Nephron progenitor cell (in vitro differentiated cells): ENCODE measurements at regions not wholly inside any gene's neighbourhood (a gene's known extent, or its start where the extent isn't known, plus 50 kb on each side); places are given as distances from the start of the nearest gene placed in this dataset.
A peak's percentile ranks its signal among the peaks of the same experiment; 100 is the strongest.

Source experiments
- DNase-seq: peaks from one replicate; pipeline ENCODE4 v3.0.0; 2021
- H3K27ac Mint-ChIP-seq: 2 replicates; pipeline ENCODE4 v1.8.0; 2021; ENCODE audit warnings: mild to moderate bottlenecking, moderate library complexity, mixed read lengths
- H3K27me3 Mint-ChIP-seq: 2 replicates; pipeline ENCODE4 v1.8.0; 2021; ENCODE audit warnings: mild to moderate bottlenecking, low read depth, mixed read lengths; ENCODE audit not compliant: poor library complexity
- H3K36me3 Mint-ChIP-seq: 2 replicates; pipeline ENCODE4 v1.8.0; 2021; ENCODE audit warnings: low read depth, mixed read lengths
- H3K4me1 Mint-ChIP-seq: 2 replicates; pipeline ENCODE4 v1.8.0; 2021; ENCODE audit warnings: mixed read lengths
- H3K4me3 Mint-ChIP-seq: 2 replicates; pipeline ENCODE4 v1.8.0; 2021; ENCODE audit warnings: mild to moderate bottlenecking, moderate library complexity, mixed read lengths
- H3K9me3 Mint-ChIP-seq: 2 replicates; pipeline ENCODE4 v1.8.0; 2021; ENCODE audit warnings: mild to moderate bottlenecking, moderate library complexity, mixed read lengths
- TF ChIP-seq, protein P1 (sequence below): fragments of 200-600 bp; sonication (generic); IDR thresholded peaks from 2 replicates; pipeline ENCODE4 v1.5.0; 2021; ENCODE audit warnings: antibody characterized with exemption

DNA sequence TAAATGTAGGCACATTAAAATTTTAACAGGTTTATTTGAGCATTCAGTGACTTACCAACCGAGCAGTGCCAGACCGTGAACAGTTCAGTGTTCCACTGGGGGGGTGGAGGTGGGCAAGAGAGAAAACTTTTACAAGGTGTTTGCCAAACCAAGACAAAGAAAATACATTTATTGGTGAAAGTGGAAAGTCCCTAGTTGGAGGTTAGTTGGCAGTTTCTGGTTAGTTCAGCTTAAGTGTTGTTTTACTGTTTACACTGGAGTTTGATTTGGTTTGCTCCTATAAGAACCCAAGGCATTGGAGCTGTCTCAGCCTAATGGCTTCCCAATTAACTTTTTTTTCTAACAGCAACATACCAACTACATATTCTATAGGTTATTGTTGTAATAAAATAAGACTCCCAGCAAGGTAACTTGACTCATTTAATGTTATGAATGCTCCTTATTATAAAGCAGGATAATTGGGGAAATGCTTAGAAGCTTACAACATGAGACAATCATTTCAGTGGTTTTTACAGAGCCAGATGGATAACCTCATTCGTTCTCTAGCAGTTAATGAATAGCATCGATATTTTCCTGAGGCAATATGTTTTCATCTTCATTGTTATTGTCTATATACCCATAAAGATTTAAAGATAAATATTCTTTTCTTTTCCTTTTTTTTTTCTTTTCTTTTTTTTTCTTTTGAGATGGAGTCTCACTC is 115.8 kb downstream of the ETNK1 start:
- Mint-ChIP-seq H3K36me3 (no peaks in the 10 kb centered on the region), H3K9me3 (no peaks in the 10 kb centered on the region), H3K27me3 (no peaks in the 10 kb centered on the region), H3K27ac (no peak overlapping the region), H3K4me3 (no peak overlapping the region), H3K4me1 (no peaks in the 10 kb centered on the region)
- TF ChIP-seq, protein P1, sequence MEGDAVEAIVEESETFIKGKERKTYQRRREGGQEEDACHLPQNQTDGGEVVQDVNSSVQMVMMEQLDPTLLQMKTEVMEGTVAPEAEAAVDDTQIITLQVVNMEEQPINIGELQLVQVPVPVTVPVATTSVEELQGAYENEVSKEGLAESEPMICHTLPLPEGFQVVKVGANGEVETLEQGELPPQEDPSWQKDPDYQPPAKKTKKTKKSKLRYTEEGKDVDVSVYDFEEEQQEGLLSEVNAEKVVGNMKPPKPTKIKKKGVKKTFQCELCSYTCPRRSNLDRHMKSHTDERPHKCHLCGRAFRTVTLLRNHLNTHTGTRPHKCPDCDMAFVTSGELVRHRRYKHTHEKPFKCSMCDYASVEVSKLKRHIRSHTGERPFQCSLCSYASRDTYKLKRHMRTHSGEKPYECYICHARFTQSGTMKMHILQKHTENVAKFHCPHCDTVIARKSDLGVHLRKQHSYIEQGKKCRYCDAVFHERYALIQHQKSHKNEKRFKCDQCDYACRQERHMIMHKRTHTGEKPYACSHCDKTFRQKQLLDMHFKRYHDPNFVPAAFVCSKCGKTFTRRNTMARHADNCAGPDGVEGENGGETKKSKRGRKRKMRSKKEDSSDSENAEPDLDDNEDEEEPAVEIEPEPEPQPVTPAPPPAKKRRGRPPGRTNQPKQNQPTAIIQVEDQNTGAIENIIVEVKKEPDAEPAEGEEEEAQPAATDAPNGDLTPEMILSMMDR = no peak
- no peak for DNase-seq

DNA sequence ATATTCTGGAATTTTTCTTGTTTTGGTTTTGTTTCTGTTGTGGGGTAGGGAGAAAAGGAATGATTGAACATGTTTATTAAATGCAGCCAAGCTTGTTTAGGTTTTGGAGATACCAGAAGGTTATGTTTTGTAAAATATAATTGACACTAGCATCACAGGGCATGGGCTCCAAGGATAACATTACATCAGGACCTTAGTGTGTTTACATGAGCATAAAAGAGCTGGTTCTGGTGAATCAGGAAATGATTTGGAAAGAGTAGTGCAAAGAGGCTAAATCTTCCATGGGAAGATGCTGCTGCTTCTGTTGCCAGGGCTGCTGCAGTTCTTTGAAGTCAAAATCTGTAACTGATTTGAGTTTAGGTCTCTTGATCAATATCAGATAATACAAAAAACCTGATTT is 118.7 kb downstream of the ETNK1 start:
- Mint-ChIP-seq H3K9me3 (no peaks in the 10 kb centered on the region), H3K4me3 (no peak overlapping the region), H3K36me3 (no peaks in the 10 kb centered on the region), H3K27me3 (no peaks in the 10 kb centered on the region), H3K4me1 (no peaks in the 10 kb centered on the region), H3K27ac (peak overlapping the region; percentile 21)
- DNase-seq = no peak
- TF ChIP-seq, protein P1 = no peak

DNA sequence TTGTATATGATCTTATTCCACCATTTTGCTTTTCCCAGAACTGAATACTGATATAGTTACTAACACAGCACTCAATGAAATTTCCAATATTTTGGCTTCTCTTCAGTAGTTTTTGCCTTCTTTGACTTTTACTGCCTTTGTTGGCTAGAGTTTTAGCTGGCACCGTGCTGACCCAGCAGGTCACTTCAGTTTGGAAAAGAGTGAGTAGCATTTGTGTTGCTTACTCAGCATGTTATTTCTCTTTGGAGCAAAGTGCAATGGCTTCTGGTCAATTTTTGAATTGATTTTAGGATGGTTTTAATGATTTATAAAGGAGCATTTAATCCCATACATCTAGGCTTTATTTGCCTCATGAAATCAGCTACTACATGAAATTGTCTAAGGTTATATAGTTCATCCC is 119.2 kb downstream of the ETNK1 start:
- Mint-ChIP-seq H3K4me3 (no peak overlapping the region), H3K27ac (no peak overlapping the region), H3K27me3 (no peaks in the 10 kb centered on the region), H3K4me1 (no peaks in the 10 kb centered on the region), H3K9me3 (no peaks in the 10 kb centered on the region), H3K36me3 (no peaks in the 10 kb centered on the region)
- no peak for DNase-seq
- TF ChIP-seq, protein P1 = no peak

DNA sequence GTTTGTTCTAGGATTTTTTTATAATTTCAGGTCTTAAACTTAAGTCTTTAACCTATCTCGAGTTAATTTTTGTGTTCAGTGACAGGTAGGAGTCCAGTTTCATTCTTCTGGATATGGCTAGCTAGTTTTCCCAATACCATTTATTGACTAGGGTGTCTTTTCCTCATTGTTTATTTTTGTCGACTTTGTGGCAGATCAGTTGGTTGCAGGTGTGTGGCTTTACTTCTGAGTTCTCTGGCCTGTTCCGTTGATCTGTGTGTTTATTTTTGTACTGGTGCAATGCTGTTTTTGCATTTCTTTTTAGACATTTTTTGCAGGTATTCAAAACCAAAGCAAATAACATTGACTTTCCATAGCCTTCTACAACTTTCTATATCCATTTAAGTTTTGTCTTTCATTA is 121.7 kb downstream of the ETNK1 start:
- Mint-ChIP-seq H3K36me3 (no peaks in the 10 kb centered on the region), H3K27me3 (no peaks in the 10 kb centered on the region), H3K4me1 (no peaks in the 10 kb centered on the region), H3K27ac (no peak overlapping the region), H3K4me3 (no peak overlapping the region), H3K9me3 (no peaks in the 10 kb centered on the region)
- TF ChIP-seq, protein P1 = no peak
- DNase-seq = no peak

DNA sequence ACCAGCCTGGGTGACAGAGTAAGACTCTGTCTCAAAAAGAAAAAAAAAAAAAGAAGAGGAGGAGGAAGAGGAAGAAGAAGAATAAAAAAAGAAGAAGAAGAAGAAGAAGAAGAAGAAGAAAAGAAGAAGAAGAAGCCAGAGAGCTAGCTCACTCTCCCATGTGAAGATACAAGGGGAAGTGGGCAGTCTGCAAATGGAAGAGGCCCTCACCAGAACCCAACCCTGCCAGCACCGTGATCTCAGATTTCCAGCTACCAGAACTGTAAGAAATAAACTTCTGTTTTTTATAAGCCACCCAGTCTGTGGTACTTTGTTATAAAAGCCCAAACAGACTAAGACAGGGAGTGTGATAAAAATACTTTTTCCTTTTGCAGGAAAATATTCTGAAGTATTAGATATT is 130.7 kb downstream of the ETNK1 start:
- TF ChIP-seq, protein P1 = no peak
- no peak for DNase-seq
- H3K9me3 Mint-ChIP-seq = peaks cover 8% of the 10 kb centered on the region
- H3K36me3 Mint-ChIP-seq = no peaks in the 10 kb centered on the region
- H3K27ac Mint-ChIP-seq = no peak overlapping the region
- no peak overlapping the region for H3K4me3 Mint-ChIP-seq
- H3K27me3 Mint-ChIP-seq = no peaks in the 10 kb centered on the region
- H3K4me1 Mint-ChIP-seq = peaks cover 14% of the 10 kb centered on the region
